ENCODE measurements at regions not wholly inside any gene's neighbourhood (a gene's known extent, or its start where the extent isn't known, plus 50 kb on each side); places are given as distances from the start of the nearest gene placed in this dataset.
"Not testable (repeated sequence)": the region's sequence is repeated elsewhere in the genome, so short reads cannot be mapped to it uniquely, and the experiment has no call there.

- not testable (repeated sequence) for H3K4me1 ChIP-seq (ENCODE audit: control insufficient read depth in 1 of 2, insufficient read depth in 2 of 2, low read length in 2 of 2); H3K14ac ChIP-seq (ENCODE audit: low read length); H4K91ac ChIP-seq (ENCODE audit: low read depth, low read length); H3K4me3 ChIP-seq (ENCODE audit: low read depth, low read length); H4K12ac ChIP-seq (ENCODE audit: low read depth, low read length); H3K36me3 ChIP-seq (ENCODE audit: control insufficient read depth in 1 of 2, insufficient read depth in 2 of 2, low read length in 2 of 2); H2AFZ ChIP-seq (ENCODE audit: insufficient read depth, low read length, poor library complexity); H2BK120ac ChIP-seq (ENCODE audit: insufficient read depth, low read length, poor library complexity); H3K79me2 ChIP-seq (ENCODE audit: control insufficient read depth, insufficient read depth, low read length, poor library complexity); H3K27me3 ChIP-seq (ENCODE audit: insufficient read depth, low read length); H3K79me1 ChIP-seq (ENCODE audit: low read length); H3K27ac ChIP-seq (ENCODE audit: low read depth, low read length); H3K9ac ChIP-seq (ENCODE audit: low read length); H3K4me2 ChIP-seq (ENCODE audit: low read length); H3K4ac ChIP-seq (ENCODE audit: low read depth, low read length); H3K23ac ChIP-seq (ENCODE audit: low read length); DNase-seq; H2BK12ac ChIP-seq (ENCODE audit: low read length); H2BK5ac ChIP-seq (ENCODE audit: low read depth, low read length, poor library complexity); H2AK5ac ChIP-seq (ENCODE audit: low read length); H3K18ac ChIP-seq (ENCODE audit: low read length); H4K8ac ChIP-seq (ENCODE audit: low read depth, low read length); H3K9me3 ChIP-seq (ENCODE audit: insufficient read depth, low read depth, low read length)
- no CpG with 5 or more reads among the region's 10 CpGs for WGBS (ENCODE audit: extremely low coverage, insufficient coverage, insufficient read length)
These were observed 181.7 kb upstream of the FAM240B start for GRCh38 chr9:38901534-38902177.

GRCh38 chr9:38896404-38896803 lies 176.5 kb upstream of the FAM240B start:
- H4K8ac ChIP-seq (ENCODE audit: low read depth, low read length); H3K9ac ChIP-seq (ENCODE audit: low read length); H3K4me3 ChIP-seq (ENCODE audit: low read depth, low read length); H3K27me3 ChIP-seq (ENCODE audit: insufficient read depth, low read length); H3K36me3 ChIP-seq (ENCODE audit: control insufficient read depth in 1 of 2, insufficient read depth in 2 of 2, low read length in 2 of 2); H3K27ac ChIP-seq (ENCODE audit: low read depth, low read length); H2BK5ac ChIP-seq (ENCODE audit: low read depth, low read length, poor library complexity); H3K23ac ChIP-seq (ENCODE audit: low read length); DNase-seq; H2BK12ac ChIP-seq (ENCODE audit: low read length); H4K91ac ChIP-seq (ENCODE audit: low read depth, low read length); H2AFZ ChIP-seq (ENCODE audit: insufficient read depth, low read length, poor library complexity); H3K79me1 ChIP-seq (ENCODE audit: low read length); H3K18ac ChIP-seq (ENCODE audit: low read length); H3K14ac ChIP-seq (ENCODE audit: low read length); H4K12ac ChIP-seq (ENCODE audit: low read depth, low read length); H3K79me2 ChIP-seq (ENCODE audit: control insufficient read depth, insufficient read depth, low read length, poor library complexity); H3K4me1 ChIP-seq (ENCODE audit: control insufficient read depth in 1 of 2, insufficient read depth in 2 of 2, low read length in 2 of 2); H3K4me2 ChIP-seq (ENCODE audit: low read length); H3K9me3 ChIP-seq (ENCODE audit: insufficient read depth, low read depth, low read length); H2BK120ac ChIP-seq (ENCODE audit: insufficient read depth, low read length, poor library complexity); H2AK5ac ChIP-seq (ENCODE audit: low read length); H3K4ac ChIP-seq (ENCODE audit: low read depth, low read length): not testable (repeated sequence)
- WGBS (ENCODE audit: extremely low coverage, insufficient coverage, insufficient read length): no CpG with 5 or more reads among the region's 11 CpGs

- H2BK120ac ChIP-seq (ENCODE audit: insufficient read depth, low read length, poor library complexity); H3K27me3 ChIP-seq (ENCODE audit: insufficient read depth, low read length); H3K4me1 ChIP-seq (ENCODE audit: control insufficient read depth in 1 of 2, insufficient read depth in 2 of 2, low read length in 2 of 2); H3K36me3 ChIP-seq (ENCODE audit: control insufficient read depth in 1 of 2, insufficient read depth in 2 of 2, low read length in 2 of 2); H3K4ac ChIP-seq (ENCODE audit: low read depth, low read length); DNase-seq; H3K79me2 ChIP-seq (ENCODE audit: control insufficient read depth, insufficient read depth, low read length, poor library complexity); H3K4me2 ChIP-seq (ENCODE audit: low read length); H3K23ac ChIP-seq (ENCODE audit: low read length); H3K18ac ChIP-seq (ENCODE audit: low read length); H4K8ac ChIP-seq (ENCODE audit: low read depth, low read length); H2BK5ac ChIP-seq (ENCODE audit: low read depth, low read length, poor library complexity); H3K9me3 ChIP-seq (ENCODE audit: insufficient read depth, low read depth, low read length); H3K79me1 ChIP-seq (ENCODE audit: low read length); H3K27ac ChIP-seq (ENCODE audit: low read depth, low read length); H3K14ac ChIP-seq (ENCODE audit: low read length); H3K9ac ChIP-seq (ENCODE audit: low read length); H4K91ac ChIP-seq (ENCODE audit: low read depth, low read length); H2AFZ ChIP-seq (ENCODE audit: insufficient read depth, low read length, poor library complexity); H3K4me3 ChIP-seq (ENCODE audit: low read depth, low read length); H4K12ac ChIP-seq (ENCODE audit: low read depth, low read length); H2AK5ac ChIP-seq (ENCODE audit: low read length); H2BK12ac ChIP-seq (ENCODE audit: low read length): not testable (repeated sequence)
- WGBS (ENCODE audit: extremely low coverage, insufficient coverage, insufficient read length): no CpG with 5 or more reads among the region's 1 CpG
These were observed 175.3 kb upstream of the FAM240B start for GRCh38 chr9:38895227-38895626.

- not testable (repeated sequence) for H3K14ac ChIP-seq (ENCODE audit: low read length); H3K18ac ChIP-seq (ENCODE audit: low read length); H2BK12ac ChIP-seq (ENCODE audit: low read length); H4K8ac ChIP-seq (ENCODE audit: low read depth, low read length); DNase-seq; H4K91ac ChIP-seq (ENCODE audit: low read depth, low read length); H3K23ac ChIP-seq (ENCODE audit: low read length); H2AFZ ChIP-seq (ENCODE audit: insufficient read depth, low read length, poor library complexity); H3K9me3 ChIP-seq (ENCODE audit: insufficient read depth, low read depth, low read length); H3K9ac ChIP-seq (ENCODE audit: low read length); H2AK5ac ChIP-seq (ENCODE audit: low read length); H3K27ac ChIP-seq (ENCODE audit: low read depth, low read length); H2BK5ac ChIP-seq (ENCODE audit: low read depth, low read length, poor library complexity); H3K4me2 ChIP-seq (ENCODE audit: low read length); H3K79me1 ChIP-seq (ENCODE audit: low read length); H3K27me3 ChIP-seq (ENCODE audit: insufficient read depth, low read length); H2BK120ac ChIP-seq (ENCODE audit: insufficient read depth, low read length, poor library complexity); H4K12ac ChIP-seq (ENCODE audit: low read depth, low read length); H3K4ac ChIP-seq (ENCODE audit: low read depth, low read length); H3K4me1 ChIP-seq (ENCODE audit: control insufficient read depth in 1 of 2, insufficient read depth in 2 of 2, low read length in 2 of 2); H3K36me3 ChIP-seq (ENCODE audit: control insufficient read depth in 1 of 2, insufficient read depth in 2 of 2, low read length in 2 of 2); H3K4me3 ChIP-seq (ENCODE audit: low read depth, low read length); H3K79me2 ChIP-seq (ENCODE audit: control insufficient read depth, insufficient read depth, low read length, poor library complexity)
- WGBS (ENCODE audit: extremely low coverage, insufficient coverage, insufficient read length): no CpG with 5 or more reads among the region's 6 CpGs
These were observed 172.8 kb upstream of the FAM240B start for GRCh38 chr9:38892539-38893232.
